GM11168 (cell line): ENCODE measurements at regions not wholly inside any gene's neighbourhood (a gene's known extent, or its start where the extent isn't known, plus 50 kb on each side); places are given as distances from the start of the nearest gene placed in this dataset.

ENCODE experiments used
- in situ Hi-C: fragments of 300-500 bp; cut with MboI; formaldehyde crosslinking; loops from one replicate; pipeline ENCODE4 v1.12.0; 2022; ENCODE audit warnings: low sequenced_read_pairs; ENCODE audit not compliant: unreplicated experiment

DNA sequence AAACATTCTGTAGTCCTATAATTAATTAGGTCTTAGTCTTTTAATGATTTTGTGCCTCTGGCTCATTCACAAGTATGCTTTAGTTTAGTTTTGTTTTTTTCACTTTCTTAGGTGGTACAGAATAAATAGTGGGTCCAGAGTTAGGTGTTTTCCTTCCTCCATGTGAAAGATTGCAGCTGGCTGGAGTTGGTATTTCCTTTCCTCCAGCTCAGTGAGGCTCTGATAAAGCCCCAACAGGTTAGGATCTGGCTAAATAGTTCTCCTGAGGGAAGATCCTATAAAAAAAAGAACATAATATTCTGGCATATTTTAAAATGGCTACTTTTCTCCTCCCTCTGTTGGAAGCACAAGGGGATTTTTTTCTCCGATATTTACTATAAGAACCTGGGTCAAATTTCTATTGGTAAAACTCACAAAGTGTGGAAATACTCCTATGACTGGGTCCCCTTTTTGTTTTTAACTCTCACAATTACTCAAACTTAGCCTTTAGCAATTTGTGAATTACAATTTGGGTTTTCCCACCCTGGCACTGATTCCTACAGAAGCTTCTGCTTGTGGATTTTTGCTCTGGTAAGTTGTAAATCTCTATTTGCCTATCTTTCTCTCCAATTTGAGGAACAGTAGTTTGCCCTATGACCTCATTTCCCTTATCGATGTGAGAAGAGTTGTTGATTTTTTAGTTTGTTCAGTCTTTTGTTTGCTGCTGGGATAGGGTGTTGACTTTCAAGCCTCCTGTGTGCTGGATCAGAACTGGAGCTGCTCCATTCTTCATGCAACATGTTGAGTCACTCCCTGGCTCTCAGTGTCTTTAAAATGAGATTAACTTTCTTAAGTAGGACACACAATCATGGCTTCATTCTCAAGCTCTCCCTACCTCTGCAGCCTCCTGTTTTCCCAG is 500.9 kb downstream of the RNF144A start:
- in situ Hi-C loops = no loop called here

DNA sequence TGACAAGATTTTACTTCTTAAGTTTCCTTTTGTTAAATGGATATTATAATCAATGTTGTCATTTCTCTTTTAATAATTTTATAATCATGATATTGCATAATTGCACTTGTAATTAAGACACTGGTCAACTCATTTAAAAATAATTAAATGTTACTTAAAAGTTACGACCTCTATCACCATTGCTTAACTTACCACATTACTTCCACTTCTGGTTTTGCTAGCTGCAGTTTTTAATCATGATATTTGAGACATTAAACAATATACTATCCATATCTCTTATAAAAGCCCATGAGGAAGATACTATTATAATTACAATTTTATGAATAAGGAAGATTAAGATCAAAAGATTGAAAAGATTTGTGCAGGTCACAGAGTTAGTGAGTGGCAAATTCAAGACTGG is 502.0 kb downstream of the RNF144A start:
- in situ Hi-C loops = no loop called here

GRCh38 chr2:7419814-7420311 is 502.7 kb downstream of the RNF144A start:
- in situ Hi-C loops = loop anchor here (10.0 kb wide), 2 partner anchors 255 to 1265 kb away; partner anchors contain the start of gene ID2

GRCh38 chr2:7420530-7420929 is 503.3 kb downstream of the RNF144A start:
- in situ Hi-C loops = loop anchor here (10.0 kb wide), 2 partner anchors 254 to 1264 kb away; partner anchors contain the start of gene ID2

GRCh38 chr2:7424481-7424880 is 507.3 kb downstream of the RNF144A start:
- in situ Hi-C loops = loop anchor here (10.0 kb wide), 2 partner anchors 250 to 1260 kb away; partner anchors contain the start of gene ID2

- in situ Hi-C loops = loop anchor here (10.0 to 25.0 kb wide), 3 partner anchors 247 to 1257 kb away; partner anchors contain the start of gene ID2
These were observed 510.3 kb downstream of the RNF144A start for GRCh38 chr2:7427293-7428060.

DNA sequence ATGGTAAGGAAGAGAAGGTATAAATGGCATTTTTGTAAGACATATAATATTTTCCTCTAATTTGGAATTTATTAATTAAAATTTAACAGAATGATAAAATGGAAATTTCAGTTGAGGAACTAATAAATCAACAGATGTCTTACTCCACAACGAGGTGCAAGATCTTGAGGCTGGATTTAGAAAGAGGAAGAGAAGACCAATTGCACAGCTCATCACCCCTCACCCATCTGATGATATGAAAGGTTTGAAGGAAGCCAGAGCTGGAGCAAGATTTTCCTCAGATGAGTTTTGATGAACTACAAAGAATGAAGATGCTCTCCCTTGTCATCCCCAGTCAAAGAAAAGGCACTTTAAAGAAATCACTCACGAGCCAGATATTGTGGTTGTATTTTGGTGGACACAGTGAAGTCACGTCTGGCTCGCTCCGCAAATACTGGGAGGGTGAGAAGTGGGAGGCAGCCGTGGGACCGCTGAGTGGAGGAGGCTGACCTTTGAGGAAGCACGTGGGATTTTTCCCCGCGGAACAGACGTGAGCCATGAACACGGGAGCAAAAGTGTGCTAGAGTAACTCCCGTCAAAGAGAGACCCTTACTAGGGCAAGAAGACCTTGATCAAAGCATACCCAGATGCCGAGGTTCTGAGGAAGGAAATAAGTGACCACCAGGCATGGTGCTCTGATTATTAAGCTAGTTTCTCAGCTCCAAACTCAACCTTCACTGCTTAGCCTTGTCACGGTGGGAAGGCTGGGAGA is 511.4 kb downstream of the RNF144A start:
- in situ Hi-C loops = loop anchor here (10.0 to 25.0 kb wide), 3 partner anchors 246 to 1256 kb away; partner anchors contain the start of gene ID2

DNA sequence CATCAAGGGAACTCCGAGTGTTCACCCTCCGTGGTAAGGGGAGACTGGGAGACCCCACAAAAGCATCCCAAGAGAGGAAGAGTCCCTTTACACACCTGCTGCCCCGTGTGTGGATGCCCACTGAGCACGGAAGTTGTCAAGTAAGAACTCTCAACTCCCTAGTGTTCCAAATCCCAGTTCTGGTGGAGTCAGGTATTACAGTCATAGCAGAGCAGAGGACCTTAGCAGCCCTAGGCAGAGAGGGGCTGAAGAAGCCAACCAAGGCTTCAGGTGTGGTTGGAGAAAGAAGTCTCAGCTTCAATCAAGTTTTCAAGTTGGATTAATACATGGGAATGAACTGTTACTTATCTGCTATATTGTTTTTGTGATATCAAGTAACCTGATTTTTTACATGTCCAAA is 512.5 kb downstream of the RNF144A start:
- in situ Hi-C loops = loop anchor here (10.0 to 25.0 kb wide), 3 partner anchors 245 to 1255 kb away; partner anchors contain the start of gene ID2

DNA sequence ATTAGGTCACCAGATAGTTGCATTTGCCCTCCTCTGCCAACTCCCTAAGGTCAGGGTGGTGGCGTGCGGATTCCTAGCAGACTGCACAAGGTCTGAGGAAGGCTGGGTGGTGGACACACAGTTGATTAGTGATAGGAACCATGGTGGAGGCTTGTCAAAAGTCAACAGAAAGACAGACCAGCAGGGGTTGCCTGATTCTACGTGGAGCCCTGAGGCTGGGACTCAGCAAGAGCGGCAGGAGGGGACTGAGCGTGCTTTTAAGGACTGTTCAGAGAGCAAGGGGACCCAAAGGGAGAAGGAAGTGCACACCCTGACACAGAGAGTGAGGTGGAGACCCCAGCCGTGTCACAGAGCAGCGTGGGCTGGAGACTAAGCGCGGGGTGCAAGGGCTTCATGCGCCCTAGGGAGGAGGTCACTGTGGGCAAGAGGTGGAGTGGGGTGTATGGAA is 513.2 kb downstream of the RNF144A start:
- in situ Hi-C loops = loop anchor here (25.0 kb wide), 1 partner anchor 882 kb away; no protein-coding TSS in a partner anchor

DNA sequence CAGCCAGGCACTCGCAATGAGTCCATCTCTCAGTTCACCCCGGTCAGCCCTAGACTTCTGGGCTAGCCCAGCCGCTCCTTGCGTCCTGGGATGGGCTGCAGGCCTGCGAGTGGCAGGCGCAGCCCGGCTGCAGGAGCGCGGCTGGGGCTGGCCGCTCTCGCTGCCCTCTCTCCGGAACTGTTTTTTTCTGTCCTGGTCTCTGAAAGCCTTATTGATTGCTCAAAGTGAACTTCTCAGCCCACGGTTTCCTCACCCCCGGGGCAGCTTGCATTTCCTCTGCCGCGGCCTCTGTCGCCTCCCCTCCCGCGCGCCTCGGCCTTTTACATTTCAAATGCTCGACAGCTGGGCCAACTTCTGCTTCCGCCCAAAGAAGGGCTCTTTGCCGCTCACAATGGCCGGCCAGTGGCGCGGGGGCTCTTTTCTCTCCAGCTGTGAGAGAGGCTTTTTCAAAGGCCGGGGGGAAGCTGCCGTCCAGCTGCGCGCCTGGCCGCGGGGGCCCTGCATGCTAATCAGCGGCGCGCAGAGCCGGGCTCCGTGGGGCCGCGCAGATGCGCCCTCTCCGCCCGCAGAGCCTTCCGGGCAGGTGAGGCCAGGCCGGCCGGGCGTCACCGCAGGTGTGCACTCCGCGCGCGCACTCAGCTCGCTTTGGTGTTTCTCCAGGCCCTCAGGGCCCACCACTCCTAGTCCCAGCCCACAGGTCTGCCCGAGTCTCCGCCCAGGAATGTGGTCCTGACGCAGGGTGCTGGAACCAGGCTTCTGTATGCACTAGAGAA is 513.8 kb downstream of the RNF144A start:
- in situ Hi-C loops = loop anchor here (25.0 kb wide), 1 partner anchor 881 kb away; no protein-coding TSS in a partner anchor

DNA sequence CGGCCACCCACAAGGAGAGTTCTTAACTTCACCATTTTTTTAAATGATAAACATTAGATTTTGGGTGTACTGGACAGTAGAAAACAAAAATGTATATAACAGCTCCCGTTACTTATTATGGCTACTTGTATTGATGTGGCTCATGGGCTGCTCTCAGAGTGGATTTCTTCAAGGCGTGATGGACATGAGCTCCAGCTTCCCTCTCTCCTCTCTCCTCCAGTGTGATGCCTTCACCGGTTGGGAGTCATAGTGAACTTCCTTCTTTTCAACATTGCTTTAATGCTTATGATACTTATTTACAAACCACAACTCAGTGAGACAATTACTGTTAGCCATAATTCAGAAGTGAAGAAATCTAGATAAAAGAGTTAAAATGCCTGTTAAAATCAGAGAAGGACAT is 515.2 kb downstream of the RNF144A start:
- in situ Hi-C loops = loop anchor here (25.0 kb wide), 1 partner anchor 880 kb away; no protein-coding TSS in a partner anchor

GRCh38 chr2:7436096-7436906 is 519.1 kb downstream of the RNF144A start:
- in situ Hi-C loops = loop anchor here (25.0 kb wide), 1 partner anchor 876 kb away; no protein-coding TSS in a partner anchor

GRCh38 chr2:7437141-7437540 is 519.9 kb downstream of the RNF144A start:
- in situ Hi-C loops = loop anchor here (25.0 kb wide), 1 partner anchor 875 kb away; no protein-coding TSS in a partner anchor

DNA sequence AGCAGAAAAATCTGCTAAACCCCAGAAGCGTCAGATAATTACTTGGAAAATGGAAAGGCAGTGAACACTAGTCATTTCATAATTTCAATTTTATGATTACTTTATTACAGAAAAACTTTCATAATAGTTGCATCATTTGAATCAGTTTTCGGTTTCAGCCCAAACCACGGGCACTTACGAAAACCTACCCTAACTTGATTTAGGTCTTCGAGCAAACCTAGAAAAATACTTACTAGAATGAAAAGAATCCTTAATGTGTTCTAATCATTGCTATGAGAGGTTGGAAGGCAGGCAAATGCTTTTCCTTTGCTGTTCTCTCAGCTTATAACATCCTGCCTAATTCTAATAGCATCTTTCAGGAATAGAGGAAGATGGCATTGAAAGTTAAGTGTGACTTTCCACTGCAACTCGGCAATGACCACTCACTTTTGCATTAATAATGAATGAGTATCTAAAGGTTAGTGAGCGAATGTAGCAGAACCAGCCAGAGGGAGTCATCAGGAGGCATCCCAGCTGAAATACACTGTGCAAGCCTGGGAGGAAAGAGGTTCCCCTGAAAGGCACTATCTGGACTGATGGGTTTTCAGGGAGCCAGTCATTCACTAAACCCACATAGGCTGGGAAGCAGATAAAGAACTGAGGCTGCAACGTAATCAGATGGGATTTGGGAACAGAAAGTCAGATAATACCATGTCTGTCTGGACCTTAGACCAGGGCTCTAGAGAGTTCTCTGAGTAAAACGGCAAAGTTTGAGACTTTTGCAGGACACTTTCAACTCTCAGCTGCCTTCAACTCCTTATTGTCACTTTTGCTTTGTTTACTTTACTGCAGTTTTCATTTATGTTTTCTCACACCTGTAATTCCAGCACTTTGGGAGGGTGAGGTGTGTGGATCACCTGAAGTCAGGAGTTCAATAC is 520.8 kb downstream of the RNF144A start:
- in situ Hi-C loops = loop anchor here (25.0 kb wide), 1 partner anchor 874 kb away; no protein-coding TSS in a partner anchor

DNA sequence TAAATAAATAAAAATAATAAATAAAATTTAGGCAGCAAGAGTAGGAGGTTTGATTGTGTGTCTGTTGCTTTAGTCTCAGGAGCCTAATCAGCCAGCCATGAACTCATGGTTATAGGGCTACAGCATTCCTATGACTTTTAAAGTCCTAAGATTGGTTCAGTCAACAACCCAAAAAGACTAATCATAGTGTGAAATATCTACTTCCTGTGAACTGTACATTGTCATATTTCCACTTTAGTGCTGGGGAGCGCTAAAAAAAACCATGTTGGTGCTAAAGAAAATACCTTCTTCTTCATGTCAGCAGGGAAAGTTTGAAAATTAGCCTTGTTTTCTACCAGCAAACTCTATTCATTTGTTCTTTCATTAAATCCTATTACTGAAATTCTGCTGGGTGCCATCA is 521.6 kb downstream of the RNF144A start:
- in situ Hi-C loops = loop anchor here (25.0 kb wide), 1 partner anchor 873 kb away; no protein-coding TSS in a partner anchor

DNA sequence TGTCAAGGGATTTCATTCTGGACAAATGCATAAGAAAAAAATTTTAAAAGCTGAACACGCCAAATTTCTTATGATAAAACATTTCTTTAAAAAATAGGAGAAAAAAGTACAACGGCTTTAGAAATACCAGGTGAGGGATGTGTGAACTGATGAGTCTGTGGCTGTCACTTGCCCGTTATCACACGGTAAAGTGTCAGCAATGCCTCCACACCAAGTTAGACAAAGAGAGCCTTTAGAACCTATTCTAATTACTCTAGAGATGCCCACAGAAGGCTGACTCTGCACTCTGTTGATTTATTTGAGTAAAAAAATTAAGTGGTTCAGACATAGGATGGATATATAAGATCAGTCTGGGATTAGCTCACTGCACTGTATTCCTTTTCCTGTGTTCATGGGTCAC is 523.8 kb downstream of the RNF144A start:
- in situ Hi-C loops = loop anchor here (25.0 kb wide), 1 partner anchor 871 kb away; no protein-coding TSS in a partner anchor

GRCh38 chr2:7441841-7442240 is 524.6 kb downstream of the RNF144A start:
- in situ Hi-C loops = loop anchor here (25.0 kb wide), 1 partner anchor 870 kb away; no protein-coding TSS in a partner anchor
